CD4-positive, alpha-beta T cell treated with Interleukin-21 for 1 hour (primary cell): ENCODE measurements at regions not wholly inside any gene's neighbourhood (a gene's known extent, or its start where the extent isn't known, plus 50 kb on each side); places are given as distances from the start of the nearest gene placed in this dataset.

ENCODE experiments used
- DNase-seq: peaks from one replicate; pipeline ENCODE4 v3.0.0-alpha.2; 2020

GRCh38 chr17:62880120-62880519 lies 72.0 kb upstream of the MARCHF10 start:
- no peak for DNase-seq

GRCh38 chr17:62876673-62877405 lies 68.7 kb upstream of the MARCHF10 start:
- DNase-seq = no peak

GRCh38 chr17:62876063-62876462 lies 67.9 kb upstream of the MARCHF10 start:
- DNase-seq = no peak

GRCh38 chr17:62875296-62875695 lies 67.2 kb upstream of the MARCHF10 start:
- DNase-seq = no peak

GRCh38 chr17:62871291-62871690 lies 63.2 kb upstream of the MARCHF10 start:
- no peak for DNase-seq

GRCh38 chr17:62870552-62870971 lies 62.4 kb upstream of the MARCHF10 start:
- DNase-seq = no peak

GRCh38 chr17:62870030-62870541 lies 62.0 kb upstream of the MARCHF10 start:
- DNase-seq = no peak

GRCh38 chr17:62868723-62869122 lies 60.6 kb upstream of the MARCHF10 start:
- DNase-seq = no peak

GRCh38 chr17:62868008-62868407 lies 59.9 kb upstream of the MARCHF10 start:
- DNase-seq = no peak

GRCh38 chr17:62867303-62867702 lies 59.2 kb upstream of the MARCHF10 start:
- no peak for DNase-seq

- no peak for DNase-seq
These were observed 58.4 kb upstream of the MARCHF10 start for GRCh38 chr17:62866471-62866870.

GRCh38 chr17:62865586-62865985 lies 57.5 kb upstream of the MARCHF10 start:
- no peak for DNase-seq

- no peak for DNase-seq
These were observed 54.1 kb upstream of the MARCHF10 start for GRCh38 chr17:62862251-62862650.

- no peak for DNase-seq
These were observed 53.1 kb upstream of the MARCHF10 start for GRCh38 chr17:62860962-62861873.

- no peak for DNase-seq
These were observed 51.0 kb upstream of the MARCHF10 start for GRCh38 chr17:62859146-62859545.
